Hepatocyte (in vitro differentiated cells): ENCODE measurements at regions not wholly inside any gene's neighbourhood (a gene's known extent, or its start where the extent isn't known, plus 50 kb on each side); places are given as distances from the start of the nearest gene placed in this dataset.

Experiments used
- CTCF ChIP-seq: fragments of 200-600 bp; sonication (generic); IDR thresholded peaks from 2 replicates; pipeline ENCODE4 v1.5.1; 2016; ENCODE audit warnings: antibody characterized with exemption, mild to moderate bottlenecking; ENCODE audit not compliant: poor library complexity
- EZH2 ChIP-seq: fragments of 200-600 bp; sonication (generic); IDR thresholded peaks from 2 replicates; pipeline ENCODE4 v1.6.1; 2016; ENCODE audit warnings: antibody characterized with exemption, mild to moderate bottlenecking, borderline replicate concordance
- EZH2phosphoT487 ChIP-seq: fragments of 200-600 bp; sonication (generic); IDR thresholded peaks from one replicate; pipeline ENCODE4 v1.6.1; 2018; ENCODE audit warnings: antibody characterized with exemption, mild to moderate bottlenecking, low read depth, moderate library complexity; ENCODE audit not compliant: unreplicated experiment, severe bottlenecking

GRCh38 chr9:33633636-33634035, 109.6 kb downstream of the ANKRD18B start:
- TF ChIP-seq CTCF (no peak), EZH2 (no peak), EZH2phosphoT487 (no peak)
